K562 (cell line): ENCODE measurements at regions not wholly inside any gene's neighbourhood (a gene's known extent, or its start where the extent isn't known, plus 50 kb on each side); places are given as distances from the start of the nearest gene placed in this dataset.

ENCODE experiments used
- ATAC-seq: fragments of 200-7000 bp; cut with Tn5 transposase; 3 replicates; pipeline ENCODE4 v1.9.1; 2020; ENCODE audit warnings: moderate library complexity
- BruUV-seq: library from RNA; stranded (reverse); fragments of 400-500 nt; replicated peaks from 2 replicates; lab custom pipeline; 2021; lab: Mats Ljungman, UMichigan
- CTCF ChIA-PET: fragments of 300-600 bp; formaldehyde crosslinking; extraction: SDS; loops from one replicate; lab custom pipeline; 2021; ENCODE audit warnings: low intra/inter-chr PET ratio; lab: Yijun Ruan, JAX
- POLR2A ChIA-PET: fragments of 300-600, 350-650 bp; sonication (Branson Sonifier 250); formaldehyde crosslinking; extraction: SDS; loops from one replicate; lab custom pipeline; 2021; ENCODE audit warnings: antibody characterized with exemption, inconsistent platforms; lab: Yijun Ruan, JAX
- DNase-seq, 4 experiments: peaks; one replicate each; pipeline versions ENCODE4 v3.0.0 to v3.0.0-alpha.2; 2011 to 2018; ENCODE audit warnings: low spot score in 3 of 4, mixed read lengths in 3 of 4; ENCODE audit errors: extremely low read depth in 1 of 4
- FAIRE-seq: peaks from 2 replicates; lab custom pipeline; 2011; peaks lifted over from hg19 to GRCh38; lab: Jason Lieb, UNC
- H2AFZ ChIP-seq: 2 replicates; pipeline ENCODE4 v1.6.0; 2011; ENCODE audit warnings: low read depth, low read length, control low read depth, inconsistent platforms
- H3K27ac ChIP-seq: fragments of 200-600 bp; 3 replicates; pipeline ENCODE4 v1.8.0; 2011; ENCODE audit warnings: low read depth, mild to moderate bottlenecking, control low read depth, inconsistent platforms, low read length, moderate library complexity, mixed read lengths; ENCODE audit errors: extremely low read depth
- H3K27me3 ChIP-seq, 2 experiments: fragments of 300-600 bp in 1 of 2; 2 replicates in 1 of 2; 3 replicates in 1 of 2; pipeline versions ENCODE4 v1.6.0 to v1.8.0; 2011; ENCODE audit warnings: inconsistent platforms in 2 of 2, low read length in 2 of 2, mild to moderate bottlenecking in 1 of 2, mixed read lengths in 1 of 2, moderate library complexity in 1 of 2; ENCODE audit not compliant: control insufficient read depth in 2 of 2, insufficient read depth in 2 of 2
- H3K36me3 ChIP-seq: fragments of 300-600 bp; 3 replicates; pipeline ENCODE4 v1.8.0; 2011; ENCODE audit warnings: mild to moderate bottlenecking, low read length, inconsistent platforms; ENCODE audit not compliant: control insufficient read depth, insufficient read depth
- H3K4me1 ChIP-seq, 2 experiments: fragments of 200-600 bp in 1 of 2; replicated peaks in 1 of 2; 2 replicates in 1 of 2; 3 replicates in 1 of 2; pipeline versions ENCODE4 v1.5.1 to v1.8.0; 2011; ENCODE audit warnings: inconsistent platforms in 2 of 2, low read length in 2 of 2, mild to moderate bottlenecking in 1 of 2, mixed read lengths in 1 of 2, moderate library complexity in 1 of 2; ENCODE audit not compliant: control insufficient read depth in 2 of 2, insufficient read depth in 2 of 2
- H3K4me2 ChIP-seq: 2 replicates; pipeline ENCODE4 v1.6.1; 2011; ENCODE audit warnings: low read length, control low read depth, inconsistent platforms, mixed read lengths; ENCODE audit not compliant: insufficient read depth
- H3K4me3 ChIP-seq: fragments of 200-600 bp; sonication (generic), shearing (Covaris generic); 2 replicates; pipeline ENCODE4 v1.5.1; 2016; ENCODE audit warnings: control low read depth, inconsistent platforms
- H3K79me2 ChIP-seq: fragments of 200-600 bp; 3 replicates; pipeline ENCODE4 v1.8.0; 2011; ENCODE audit warnings: low read length, inconsistent platforms; ENCODE audit not compliant: control insufficient read depth, insufficient read depth
- H3K9ac ChIP-seq, 2 experiments: 2 replicates each; pipeline versions ENCODE4 v1.6.0 to v1.6.1; 2011; ENCODE audit warnings: low read depth in 2 of 2, low read length in 2 of 2, control low read depth in 1 of 2, inconsistent platforms in 1 of 2, mild to moderate bottlenecking in 1 of 2, mixed read lengths in 1 of 2; ENCODE audit not compliant: insufficient read depth in 1 of 2
- H3K9me1 ChIP-seq: one replicate; pipeline ENCODE4 v1.6.0; 2011; ENCODE audit warnings: inconsistent platforms, mild to moderate bottlenecking, low read length, moderate library complexity; ENCODE audit not compliant: control insufficient read depth, insufficient read depth
- H3K9me3 ChIP-seq: replicated peaks from 2 replicates; pipeline ENCODE4 v1.5.1; 2011; ENCODE audit warnings: low read depth, low read length, inconsistent platforms; ENCODE audit not compliant: control insufficient read depth, insufficient read depth
- H4K20me1 ChIP-seq: replicated peaks from 2 replicates; pipeline ENCODE4 v1.6.1; 2011; ENCODE audit warnings: low read length, inconsistent platforms, mixed read lengths; ENCODE audit not compliant: control insufficient read depth, insufficient read depth
- HEY1 ChIP-seq: fragments of 250-450 bp; sonication (Bioruptor Pico); IDR thresholded peaks from 2 replicates; pipeline ENCODE4 v1.5.0; 2020; ENCODE audit warnings: mild to moderate bottlenecking, moderate library complexity, borderline replicate concordance
- MCM7 ChIP-seq, 2 experiments: fragments of 450-650 bp; IDR thresholded peaks; 2 replicates each; pipeline ENCODE4 v1.6.1; 2016 to 2018
- MTF1 ChIP-seq: fragments of 250-450 bp; sonication (Bioruptor Pico); IDR thresholded peaks from 2 replicates; pipeline ENCODE4 v1.9.0; 2021; ENCODE audit warnings: moderate library complexity, mild to moderate bottlenecking, inconsistent platforms, borderline replicate concordance
- NFRKB ChIP-seq: fragments of 450-650 bp; IDR thresholded peaks from 2 replicates; pipeline ENCODE4 v1.6.1; 2016; ENCODE audit warnings: low read depth
- SMAD3 ChIP-seq: fragments of 450-650 bp; formaldehyde crosslinking; conservative IDR thresholded peaks from 2 replicates; pipeline ENCODE4 v1.4.0; 2020; ENCODE audit warnings: mild to moderate bottlenecking
- TAF7 ChIP-seq: fragments of 450-650 bp; IDR thresholded peaks from 2 replicates; pipeline ENCODE4 v1.6.1; 2016; ENCODE audit warnings: missing genetic modification characterization, missing compliant biosample characterization
- TBL1XR1 ChIP-seq, 2 experiments: IDR thresholded peaks; 2 replicates each; pipeline ENCODE4 v1.6.1; 2012; ENCODE audit warnings: improper control_type of control experiment in 2 of 2, low read length in 2 of 2, mild to moderate bottlenecking in 1 of 2
- ZNF551 ChIP-seq: fragments of 250-450 bp; sonication (Bioruptor Pico); IDR thresholded peaks from 2 replicates; pipeline ENCODE4 v1.5.0; 2021; ENCODE audit warnings: mild to moderate bottlenecking, moderate library complexity
- ZSCAN32 ChIP-seq: fragments of 450-650 bp; formaldehyde crosslinking; IDR thresholded peaks from 2 replicates; pipeline ENCODE4 v1.4.0; 2020; ENCODE audit warnings: mild to moderate bottlenecking, moderate library complexity
- WGBS: fragments of 100-300 bp; shearing (Covaris generic); methylation state at CpG from one replicate; pipeline ENCODE4 v1.1.6; 2016; ENCODE audit warnings: low coverage, mixed read lengths; ENCODE audit not compliant: insufficient coverage; ENCODE audit errors: missing lambda C conversion rate; 5-methylcytosine and 5-hydroxymethylcytosine counted together
- in situ Hi-C: fragments of 300-500 bp; cut with MboI; formaldehyde crosslinking; loops from 4 replicates; pipeline ENCODE4 v1.15.0; 2018; ENCODE audit warnings: inconsistent platforms, mixed read lengths
- intact Hi-C: fragments of 100-400 bp; cut with micrococcal nuclease; formaldehyde crosslinking; loops from 2 replicates; pipeline ENCODE4 v1.14.2; 2022
- TF ChIP-seq, protein P1 (sequence below): sonication (generic); formaldehyde crosslinking; IDR thresholded peaks from 2 replicates; pipeline ENCODE4 v1.8.1; 2023; ENCODE audit warnings: mild to moderate bottlenecking, missing genetic modification reagents
- TF ChIP-seq, protein P2 (sequence below): fragments of 450-650 bp; IDR thresholded peaks from 2 replicates; pipeline ENCODE4 v1.6.1; 2017; ENCODE audit warnings: antibody characterized with exemption, mild to moderate bottlenecking
- TF ChIP-seq, protein P3 (sequence below): fragments of 250-450 bp; sonication (Bioruptor Pico); IDR thresholded peaks from 2 replicates; pipeline ENCODE4 v1.4.0; 2020
- TF ChIP-seq, protein P4 (sequence below): fragments of 450-650 bp; IDR thresholded peaks from 2 replicates; pipeline ENCODE4 v1.7.0; 2016; ENCODE audit warnings: borderline replicate concordance

DNA sequence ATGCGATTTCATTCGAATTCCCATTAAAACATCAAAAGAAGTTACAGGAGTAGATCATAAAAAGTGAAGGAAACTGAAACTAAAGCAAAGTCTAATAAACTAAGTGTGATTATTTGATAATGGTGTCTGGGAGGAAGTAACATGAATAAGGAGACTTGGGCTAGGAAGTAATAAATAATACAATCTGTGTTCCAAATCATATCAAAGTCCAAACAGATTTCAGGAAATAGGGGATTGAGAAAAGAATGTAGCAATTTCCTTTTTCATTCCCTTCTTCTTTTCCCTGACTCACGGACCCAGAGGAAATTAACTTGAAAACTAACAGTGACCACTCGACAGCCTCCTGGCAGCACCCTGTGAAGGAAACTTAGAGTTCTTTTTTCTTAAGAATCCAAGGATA, 758.4 kb upstream of the GCFC2 start (continued):
- TF ChIP-seq, protein P1, sequence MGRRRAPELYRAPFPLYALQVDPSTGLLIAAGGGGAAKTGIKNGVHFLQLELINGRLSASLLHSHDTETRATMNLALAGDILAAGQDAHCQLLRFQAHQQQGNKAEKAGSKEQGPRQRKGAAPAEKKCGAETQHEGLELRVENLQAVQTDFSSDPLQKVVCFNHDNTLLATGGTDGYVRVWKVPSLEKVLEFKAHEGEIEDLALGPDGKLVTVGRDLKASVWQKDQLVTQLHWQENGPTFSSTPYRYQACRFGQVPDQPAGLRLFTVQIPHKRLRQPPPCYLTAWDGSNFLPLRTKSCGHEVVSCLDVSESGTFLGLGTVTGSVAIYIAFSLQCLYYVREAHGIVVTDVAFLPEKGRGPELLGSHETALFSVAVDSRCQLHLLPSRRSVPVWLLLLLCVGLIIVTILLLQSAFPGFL: no peak
- TF ChIP-seq TBL1XR1 (IDR thresholded peaks at IDR 0.05; ENCODE audit: low read length in 2 of 2) (no peak), NFRKB (no peak)
- TF ChIP-seq, all 486 proteins: peak for 0

DNA sequence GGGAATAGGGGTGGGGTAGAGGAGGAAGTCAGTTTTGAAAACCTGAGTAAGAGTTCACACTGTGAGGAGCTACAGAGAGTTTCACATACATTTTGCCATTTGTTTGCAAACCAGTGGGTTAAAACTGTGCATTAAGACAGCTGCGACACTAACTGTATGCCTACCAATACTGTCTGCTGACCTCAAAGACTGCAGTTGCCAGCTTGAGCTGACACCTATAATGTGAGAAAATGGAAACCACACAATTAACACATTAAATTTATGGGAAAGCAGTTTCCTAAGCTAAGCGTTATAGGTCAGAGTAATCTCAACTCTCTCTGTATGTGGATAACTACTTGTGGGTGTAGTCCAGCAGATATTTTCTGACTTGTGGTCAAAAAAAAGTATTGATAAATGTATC, 756.6 kb upstream of the GCFC2 start:
- no peak overlapping the region for H2AFZ ChIP-seq
- DNase-seq (no peak), FAIRE-seq (no peak), ATAC-seq (no peak)
- no peaks in the 10 kb centered on the region for H3K79me2 ChIP-seq
- POLR2A ChIA-PET: no interaction called here
- H3K4me3 ChIP-seq: no peak overlapping the region
- no peaks in the 10 kb centered on the region for H3K36me3 ChIP-seq
- H3K4me2 ChIP-seq: no peak overlapping the region
- CTCF ChIA-PET: no interaction called here
- H3K27ac ChIP-seq: no peak overlapping the region
- no peaks in the 10 kb centered on the region for H3K9me1 ChIP-seq
- no peak overlapping the region for H3K9ac ChIP-seq
- 7% methylated on average over 2 of the region's 2 CpGs for WGBS
- no peaks in the 10 kb centered on the region for H3K4me1 ChIP-seq
- intact Hi-C loops: no loop called here
- no TSS peak for BruUV-seq
- H3K27me3 ChIP-seq: no peaks in the 10 kb centered on the region
- H4K20me1 ChIP-seq: no peaks in the 10 kb centered on the region
- in situ Hi-C loops: no loop called here
- H3K9me3 ChIP-seq: no peaks in the 10 kb centered on the region
- TF ChIP-seq MTF1 (CRISPR knock-in tag) (no peak), ZNF551 (no peak), TAF7 (tag) (no peak), ZSCAN32 (CRISPR knock-in tag) (no peak), HEY1 (CRISPR knock-in tag) (no peak), SMAD3 (CRISPR knock-in tag) (no peak), MCM7 (IDR thresholded peaks at IDR 0.05) (no peak)
- TF ChIP-seq, protein P2, sequence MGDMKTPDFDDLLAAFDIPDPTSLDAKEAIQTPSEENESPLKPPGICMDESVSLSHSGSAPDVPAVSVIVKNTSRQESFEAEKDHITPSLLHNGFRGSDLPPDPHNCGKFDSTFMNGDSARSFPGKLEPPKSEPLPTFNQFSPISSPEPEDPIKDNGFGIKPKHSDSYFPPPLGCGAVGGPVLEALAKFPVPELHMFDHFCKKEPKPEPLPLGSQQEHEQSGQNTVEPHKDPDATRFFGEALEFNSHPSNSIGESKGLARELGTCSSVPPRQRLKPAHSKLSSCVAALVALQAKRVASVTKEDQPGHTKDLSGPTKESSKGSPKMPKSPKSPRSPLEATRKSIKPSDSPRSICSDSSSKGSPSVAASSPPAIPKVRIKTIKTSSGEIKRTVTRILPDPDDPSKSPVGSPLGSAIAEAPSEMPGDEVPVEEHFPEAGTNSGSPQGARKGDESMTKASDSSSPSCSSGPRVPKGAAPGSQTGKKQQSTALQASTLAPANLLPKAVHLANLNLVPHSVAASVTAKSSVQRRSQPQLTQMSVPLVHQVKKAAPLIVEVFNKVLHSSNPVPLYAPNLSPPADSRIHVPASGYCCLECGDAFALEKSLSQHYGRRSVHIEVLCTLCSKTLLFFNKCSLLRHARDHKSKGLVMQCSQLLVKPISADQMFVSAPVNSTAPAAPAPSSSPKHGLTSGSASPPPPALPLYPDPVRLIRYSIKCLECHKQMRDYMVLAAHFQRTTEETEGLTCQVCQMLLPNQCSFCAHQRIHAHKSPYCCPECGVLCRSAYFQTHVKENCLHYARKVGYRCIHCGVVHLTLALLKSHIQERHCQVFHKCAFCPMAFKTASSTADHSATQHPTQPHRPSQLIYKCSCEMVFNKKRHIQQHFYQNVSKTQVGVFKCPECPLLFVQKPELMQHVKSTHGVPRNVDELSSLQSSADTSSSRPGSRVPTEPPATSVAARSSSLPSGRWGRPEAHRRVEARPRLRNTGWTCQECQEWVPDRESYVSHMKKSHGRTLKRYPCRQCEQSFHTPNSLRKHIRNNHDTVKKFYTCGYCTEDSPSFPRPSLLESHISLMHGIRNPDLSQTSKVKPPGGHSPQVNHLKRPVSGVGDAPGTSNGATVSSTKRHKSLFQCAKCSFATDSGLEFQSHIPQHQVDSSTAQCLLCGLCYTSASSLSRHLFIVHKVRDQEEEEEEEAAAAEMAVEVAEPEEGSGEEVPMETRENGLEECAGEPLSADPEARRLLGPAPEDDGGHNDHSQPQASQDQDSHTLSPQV: no peak
- TF ChIP-seq, protein P3, sequence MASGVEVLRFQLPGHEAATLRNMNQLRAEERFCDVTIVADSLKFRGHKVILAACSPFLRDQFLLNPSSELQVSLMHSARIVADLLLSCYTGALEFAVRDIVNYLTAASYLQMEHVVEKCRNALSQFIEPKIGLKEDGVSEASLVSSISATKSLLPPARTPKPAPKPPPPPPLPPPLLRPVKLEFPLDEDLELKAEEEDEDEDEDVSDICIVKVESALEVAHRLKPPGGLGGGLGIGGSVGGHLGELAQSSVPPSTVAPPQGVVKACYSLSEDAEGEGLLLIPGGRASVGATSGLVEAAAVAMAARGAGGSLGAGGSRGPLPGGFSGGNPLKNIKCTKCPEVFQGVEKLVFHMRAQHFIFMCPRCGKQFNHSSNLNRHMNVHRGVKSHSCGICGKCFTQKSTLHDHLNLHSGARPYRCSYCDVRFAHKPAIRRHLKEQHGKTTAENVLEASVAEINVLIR (CRISPR knock-in tag): no peak
- TF ChIP-seq, protein P1: no peak
- TF ChIP-seq, protein P4, sequence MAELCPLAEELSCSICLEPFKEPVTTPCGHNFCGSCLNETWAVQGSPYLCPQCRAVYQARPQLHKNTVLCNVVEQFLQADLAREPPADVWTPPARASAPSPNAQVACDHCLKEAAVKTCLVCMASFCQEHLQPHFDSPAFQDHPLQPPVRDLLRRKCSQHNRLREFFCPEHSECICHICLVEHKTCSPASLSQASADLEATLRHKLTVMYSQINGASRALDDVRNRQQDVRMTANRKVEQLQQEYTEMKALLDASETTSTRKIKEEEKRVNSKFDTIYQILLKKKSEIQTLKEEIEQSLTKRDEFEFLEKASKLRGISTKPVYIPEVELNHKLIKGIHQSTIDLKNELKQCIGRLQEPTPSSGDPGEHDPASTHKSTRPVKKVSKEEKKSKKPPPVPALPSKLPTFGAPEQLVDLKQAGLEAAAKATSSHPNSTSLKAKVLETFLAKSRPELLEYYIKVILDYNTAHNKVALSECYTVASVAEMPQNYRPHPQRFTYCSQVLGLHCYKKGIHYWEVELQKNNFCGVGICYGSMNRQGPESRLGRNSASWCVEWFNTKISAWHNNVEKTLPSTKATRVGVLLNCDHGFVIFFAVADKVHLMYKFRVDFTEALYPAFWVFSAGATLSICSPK: no peak
